K562 (cell line): ENCODE measurements at regions not wholly inside any gene's neighbourhood (a gene's known extent, or its start where the extent isn't known, plus 50 kb on each side); places are given as distances from the start of the nearest gene placed in this dataset.

ENCODE experiments used
- EP300 ChIP-seq: IDR thresholded peaks from 2 replicates; pipeline ENCODE4 v1.6.1; 2012; ENCODE audit warnings: low read length, improper control_type of control experiment
- NELFE ChIP-seq: IDR thresholded peaks from 2 replicates; pipeline ENCODE4 v1.6.1; 2011; ENCODE audit warnings: mild to moderate bottlenecking; ENCODE audit not compliant: insufficient read depth, insufficient read length
- NFE2L1 ChIP-seq: fragments of 450-650 bp; IDR thresholded peaks from 2 replicates; pipeline ENCODE4 v1.6.1; 2016; ENCODE audit warnings: missing genetic modification characterization, low read depth, mild to moderate bottlenecking, missing compliant biosample characterization, moderate library complexity, borderline replicate concordance
- TF ChIP-seq, protein P1 (sequence below), 3 experiments: IDR thresholded peaks in 2 of 3; conservative IDR thresholded peaks in 1 of 3; 2 replicates each; pipeline ENCODE4 v1.5.1; 2011 to 2012; ENCODE audit warnings: low read length in 3 of 3, mild to moderate bottlenecking in 3 of 3, control low read depth in 2 of 3, improper control_type of control experiment in 1 of 3, inconsistent platforms in 1 of 3, low read depth in 1 of 3, mixed read lengths in 1 of 3, moderate library complexity in 1 of 3; ENCODE audit not compliant: insufficient read depth in 2 of 3

DNA sequence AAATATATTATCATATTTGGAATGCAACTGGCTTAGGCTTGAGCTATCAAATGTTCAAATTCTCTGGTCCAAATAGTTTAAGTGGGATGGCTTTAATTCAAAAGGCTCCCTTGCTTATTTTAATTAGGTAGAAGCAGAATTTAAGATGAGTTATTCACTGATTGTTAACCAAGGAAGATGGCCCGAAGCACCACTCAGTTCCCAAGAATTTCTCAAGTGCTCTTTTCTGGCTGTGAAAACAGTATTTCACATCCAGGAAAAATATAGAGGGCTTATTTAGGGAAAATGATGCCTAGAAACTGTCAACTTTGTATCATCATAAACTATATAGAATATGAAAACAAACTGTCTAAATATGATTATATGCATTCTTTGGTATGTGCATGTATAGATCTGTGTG, 246.5 kb upstream of the SFRP2 start:
- TF ChIP-seq, protein P1, sequence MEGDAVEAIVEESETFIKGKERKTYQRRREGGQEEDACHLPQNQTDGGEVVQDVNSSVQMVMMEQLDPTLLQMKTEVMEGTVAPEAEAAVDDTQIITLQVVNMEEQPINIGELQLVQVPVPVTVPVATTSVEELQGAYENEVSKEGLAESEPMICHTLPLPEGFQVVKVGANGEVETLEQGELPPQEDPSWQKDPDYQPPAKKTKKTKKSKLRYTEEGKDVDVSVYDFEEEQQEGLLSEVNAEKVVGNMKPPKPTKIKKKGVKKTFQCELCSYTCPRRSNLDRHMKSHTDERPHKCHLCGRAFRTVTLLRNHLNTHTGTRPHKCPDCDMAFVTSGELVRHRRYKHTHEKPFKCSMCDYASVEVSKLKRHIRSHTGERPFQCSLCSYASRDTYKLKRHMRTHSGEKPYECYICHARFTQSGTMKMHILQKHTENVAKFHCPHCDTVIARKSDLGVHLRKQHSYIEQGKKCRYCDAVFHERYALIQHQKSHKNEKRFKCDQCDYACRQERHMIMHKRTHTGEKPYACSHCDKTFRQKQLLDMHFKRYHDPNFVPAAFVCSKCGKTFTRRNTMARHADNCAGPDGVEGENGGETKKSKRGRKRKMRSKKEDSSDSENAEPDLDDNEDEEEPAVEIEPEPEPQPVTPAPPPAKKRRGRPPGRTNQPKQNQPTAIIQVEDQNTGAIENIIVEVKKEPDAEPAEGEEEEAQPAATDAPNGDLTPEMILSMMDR (IDR thresholded peaks at IDR 0.05 in 2 of 3, conservative IDR thresholded peaks at IDR 0.05 in 1 of 3; ENCODE audit: insufficient read depth in 2 of 3, low read depth in 1 of 3, low read length in 3 of 3): no peak
- no peak for TF ChIP-seq EP300
- TF ChIP-seq NELFE: no peak
- no peak for TF ChIP-seq NFE2L1 (tag)
